GM21619 (cell line): ENCODE measurements at regions not wholly inside any gene's neighbourhood (a gene's known extent, or its start where the extent isn't known, plus 50 kb on each side); places are given as distances from the start of the nearest gene placed in this dataset.

ENCODE experiments used
- ATAC-seq: cut with Tn5 transposase; IDR thresholded peaks from one replicate; pipeline ENCODE4 v1.9.1; 2021; ENCODE audit not compliant: unreplicated experiment

DNA sequence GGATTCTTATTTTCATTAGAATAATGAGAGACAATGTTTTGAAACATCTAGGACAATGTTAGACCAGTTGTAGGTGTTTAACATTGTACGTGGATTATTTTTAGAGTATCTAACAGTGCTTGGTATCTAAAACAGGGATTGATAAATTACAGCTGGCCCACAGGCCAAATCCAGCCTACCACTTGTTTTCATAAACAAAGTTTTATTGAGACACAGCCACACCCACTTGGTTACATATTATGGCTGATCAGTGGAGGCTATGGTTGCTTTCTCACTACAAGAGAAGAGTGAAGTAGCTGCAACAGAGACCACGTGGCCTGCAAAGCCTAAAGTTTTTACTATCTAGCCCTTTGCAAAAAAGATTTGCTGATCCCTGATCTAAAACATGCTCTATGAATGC lies 223.1 kb upstream of the CTNNB1 start:
- no peak for ATAC-seq

DNA sequence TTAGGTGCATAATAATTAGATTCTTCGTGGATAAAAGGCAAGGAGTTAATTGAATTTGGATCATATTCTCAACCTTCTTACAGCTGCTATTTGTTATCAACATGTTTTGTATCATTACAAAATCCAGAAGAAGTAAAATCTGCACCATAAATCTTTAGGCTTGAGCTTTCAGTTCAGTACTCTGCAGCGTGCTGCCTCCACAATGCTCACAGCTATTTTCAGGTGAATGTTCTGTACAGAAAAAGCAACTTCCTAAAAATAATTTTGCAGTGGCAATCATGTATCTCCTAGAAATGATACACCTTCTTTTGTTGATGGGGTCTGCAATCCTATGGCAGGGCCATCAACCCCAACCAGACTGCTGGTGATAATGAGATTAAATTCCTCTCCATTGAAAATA lies 220.9 kb upstream of the CTNNB1 start:
- ATAC-seq = no peak

DNA sequence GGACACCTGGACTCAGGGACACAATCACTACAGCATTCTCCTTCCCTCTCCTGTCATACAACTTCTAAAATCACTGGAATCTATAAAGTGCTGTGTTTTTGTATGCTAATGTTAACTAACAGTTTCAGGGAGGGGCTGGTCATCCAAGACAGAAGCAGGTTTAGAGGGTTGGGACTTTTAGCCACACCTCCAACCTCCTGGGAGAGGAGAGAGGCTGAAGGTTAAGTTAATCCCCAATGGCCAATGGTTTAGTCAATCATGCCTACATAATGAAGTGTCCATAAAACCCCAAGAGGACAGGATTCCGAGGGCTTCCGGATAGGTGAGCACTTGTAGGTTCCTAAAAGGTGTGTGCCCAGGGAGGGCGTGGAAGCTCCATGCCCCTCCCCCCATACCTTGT lies 219.3 kb upstream of the CTNNB1 start:
- ATAC-seq = no peak

DNA sequence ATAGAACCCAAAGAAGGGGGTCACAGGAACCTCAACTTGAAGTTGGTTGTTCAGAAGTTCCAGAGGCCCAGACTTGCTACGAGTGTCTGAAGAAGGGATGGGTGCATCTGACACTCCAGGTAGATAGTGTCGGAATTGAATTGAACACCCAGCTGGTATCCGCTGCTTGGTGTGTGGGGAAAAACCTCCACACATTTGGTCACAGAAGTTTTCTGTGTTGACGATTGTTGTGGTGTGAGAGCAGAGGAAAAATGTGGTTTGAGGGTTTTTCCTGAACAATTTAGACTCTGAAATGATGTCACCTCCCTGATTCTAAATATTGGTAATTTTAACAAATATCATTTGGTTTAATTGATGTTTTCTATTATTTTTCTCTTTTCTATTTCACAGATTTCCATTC lies 218.8 kb upstream of the CTNNB1 start:
- ATAC-seq = peak; percentile 69

DNA sequence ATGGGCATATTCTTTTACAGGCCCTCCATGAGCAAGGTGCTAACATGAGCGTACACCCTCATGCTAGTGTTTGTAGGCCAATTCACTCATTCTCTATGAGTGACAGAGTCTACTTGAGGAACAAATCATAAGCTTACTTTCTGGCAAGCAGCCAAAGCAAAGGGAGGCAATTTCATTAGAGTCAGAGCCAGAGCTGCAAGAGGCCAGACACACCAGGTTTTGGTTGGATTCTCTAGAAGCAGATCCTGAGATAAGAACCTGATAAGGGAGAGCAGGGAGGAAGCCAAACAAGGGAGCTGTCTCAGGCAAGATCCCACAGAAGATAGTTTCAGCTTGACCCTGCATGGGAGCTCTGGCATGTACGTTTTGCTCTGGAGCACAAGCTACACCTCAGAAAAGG lies 214.1 kb upstream of the CTNNB1 start:
- no peak for ATAC-seq

DNA sequence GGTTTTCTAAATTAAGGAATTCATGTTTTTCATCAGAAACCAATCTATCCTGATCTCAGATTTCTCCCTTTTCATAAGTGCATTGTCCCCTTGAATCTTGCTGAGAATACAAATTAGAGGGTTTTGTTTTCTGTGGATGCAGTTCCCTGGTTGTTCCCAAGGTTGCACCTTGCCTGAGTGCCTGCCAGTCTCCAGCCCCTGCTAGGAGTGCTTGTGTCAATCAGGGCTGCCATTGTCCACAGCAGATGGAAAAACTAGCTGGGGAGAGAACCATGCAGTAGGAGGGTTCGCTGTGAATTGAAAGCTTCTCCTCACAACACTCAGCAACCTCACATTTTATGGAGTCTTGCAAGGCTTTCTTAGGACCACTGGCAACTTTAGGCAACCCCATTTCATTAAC lies 210.8 kb upstream of the CTNNB1 start:
- no peak for ATAC-seq

DNA sequence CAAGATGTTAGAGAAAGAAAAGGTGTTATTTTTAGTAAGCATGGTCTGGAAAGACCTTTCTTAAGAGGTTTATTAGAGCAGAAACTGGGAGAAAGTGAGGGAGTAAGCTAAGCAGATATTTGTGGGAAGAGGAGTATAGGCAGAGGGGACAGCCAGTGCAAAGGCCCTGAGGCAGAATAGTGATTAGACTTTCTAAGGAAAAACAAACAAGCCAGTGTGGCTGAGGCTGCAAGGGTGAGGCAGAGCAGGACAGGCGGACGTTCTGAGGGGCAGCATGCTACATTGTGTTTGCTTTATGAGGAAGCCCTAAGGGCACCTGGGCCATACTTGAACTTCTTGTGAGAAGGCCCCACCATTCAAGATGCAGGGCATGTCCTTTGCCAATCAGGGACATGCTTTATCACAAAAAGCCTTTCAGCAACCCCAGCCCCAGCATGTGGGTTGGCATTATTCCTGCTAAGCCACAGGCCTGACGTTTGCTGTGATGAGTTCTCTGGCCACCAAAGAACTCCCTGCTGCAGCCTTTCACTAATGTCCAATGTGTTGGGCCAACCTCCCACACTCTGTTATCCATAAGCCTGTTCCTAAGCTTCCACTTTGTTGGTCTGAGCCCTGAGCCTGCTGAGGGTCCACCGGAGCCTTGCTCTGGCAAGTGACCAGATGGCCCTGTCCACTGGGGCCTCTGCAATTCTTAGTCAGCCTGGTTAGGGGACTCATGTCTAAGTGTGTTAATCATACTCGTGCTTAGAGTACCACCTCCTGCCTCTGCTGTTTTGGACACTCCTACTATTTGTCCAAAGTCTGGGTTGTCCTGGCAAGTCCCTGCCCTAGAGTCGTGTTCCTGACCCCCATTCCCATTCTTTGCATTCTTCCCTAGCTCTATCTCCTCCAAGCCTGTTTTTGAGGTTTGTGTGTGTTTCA lies 209.9 kb upstream of the CTNNB1 start:
- ATAC-seq = no peak

DNA sequence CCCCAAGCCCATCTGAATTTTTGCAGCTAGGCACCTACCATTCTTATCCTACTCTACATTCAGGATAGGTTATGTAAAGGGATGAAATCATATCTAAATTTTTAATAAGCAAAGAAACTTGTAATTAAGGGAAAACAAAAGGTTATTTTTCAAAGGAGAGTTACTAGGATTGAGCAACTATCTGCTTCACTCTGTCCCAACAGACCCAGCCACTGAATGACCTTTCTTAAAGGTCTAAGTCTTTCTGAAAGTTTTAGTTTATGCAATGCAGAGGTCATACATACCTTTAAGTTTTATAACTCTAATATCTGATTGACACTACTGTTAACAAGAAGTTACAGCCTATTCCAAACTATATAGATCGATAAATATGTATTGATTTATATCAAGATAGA lies 209.2 kb upstream of the CTNNB1 start:
- ATAC-seq = no peak

DNA sequence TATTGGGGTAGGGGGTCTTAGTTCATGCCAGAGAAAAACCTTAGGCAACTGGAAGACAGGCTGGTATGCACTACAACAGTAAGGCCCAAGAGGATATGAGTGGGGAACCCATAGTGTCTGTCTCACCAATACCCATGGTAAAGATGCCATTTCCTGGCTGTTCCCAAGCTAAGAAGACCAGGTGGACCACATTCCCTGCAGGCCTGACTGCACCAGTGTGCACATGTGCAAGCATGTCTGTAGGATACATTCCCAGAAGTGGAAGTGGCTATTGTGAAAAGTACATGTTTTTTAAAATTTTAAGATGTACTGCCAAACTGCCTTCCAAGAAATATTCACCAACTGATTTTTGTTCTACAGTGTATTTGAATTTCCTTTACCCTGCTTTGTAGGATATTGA lies 207.3 kb upstream of the CTNNB1 start:
- no peak for ATAC-seq

DNA sequence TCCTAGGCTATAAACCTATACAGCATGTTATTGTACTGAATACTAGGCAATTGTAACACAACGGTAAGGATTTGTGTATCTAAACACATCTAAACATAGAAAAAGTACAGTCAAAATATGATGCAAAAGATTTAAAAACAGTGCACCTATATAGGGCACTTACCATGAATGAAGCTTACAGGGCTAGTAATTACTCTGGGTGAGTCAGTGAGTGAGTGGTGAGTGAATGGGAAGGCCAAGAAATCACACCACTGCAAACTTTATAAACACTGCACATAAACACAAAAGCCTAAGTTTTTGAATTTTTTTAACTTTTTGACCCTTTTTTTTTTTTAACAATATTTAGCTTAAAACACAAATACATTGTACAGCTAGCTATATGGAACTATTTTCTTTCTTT lies 204.7 kb upstream of the CTNNB1 start:
- ATAC-seq = no peak

DNA sequence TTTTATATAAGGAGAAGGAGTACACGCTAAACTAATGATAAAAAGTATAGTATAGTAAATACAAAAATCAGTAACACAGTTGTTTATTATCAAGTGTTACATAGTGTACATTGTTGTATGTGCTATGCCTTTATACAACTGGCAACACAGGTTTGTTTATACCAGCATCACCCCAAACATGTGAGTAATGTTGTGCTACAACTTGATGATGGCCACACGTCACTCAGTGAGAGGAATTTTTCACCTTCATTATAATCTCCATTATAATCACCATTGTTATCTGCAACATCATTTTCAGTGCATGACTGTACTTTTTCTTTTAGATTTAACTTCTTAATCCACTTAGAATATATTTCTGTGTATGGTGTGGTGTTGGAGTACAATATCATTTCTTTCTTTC lies 204.0 kb upstream of the CTNNB1 start:
- no peak for ATAC-seq

DNA sequence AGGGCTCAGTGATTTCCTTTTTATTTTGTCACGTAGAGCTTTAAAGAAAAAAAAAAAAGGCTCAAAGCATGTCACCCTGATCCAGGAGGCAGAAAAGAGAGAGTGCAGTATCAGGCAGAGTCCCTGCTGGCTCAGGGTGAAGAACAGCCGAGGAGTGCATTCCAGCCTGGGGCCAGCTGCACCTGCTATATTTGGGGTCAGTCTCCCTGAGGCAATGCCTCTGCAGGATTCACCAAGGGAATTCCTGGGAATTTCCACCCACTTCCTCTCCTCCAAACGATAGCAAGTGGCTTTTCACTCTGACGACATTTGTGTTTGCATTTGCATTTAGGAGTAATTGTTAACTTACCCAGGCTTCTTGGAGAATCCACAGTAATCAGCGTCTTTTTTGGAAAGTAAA lies 202.9 kb upstream of the CTNNB1 start:
- ATAC-seq = no peak

DNA sequence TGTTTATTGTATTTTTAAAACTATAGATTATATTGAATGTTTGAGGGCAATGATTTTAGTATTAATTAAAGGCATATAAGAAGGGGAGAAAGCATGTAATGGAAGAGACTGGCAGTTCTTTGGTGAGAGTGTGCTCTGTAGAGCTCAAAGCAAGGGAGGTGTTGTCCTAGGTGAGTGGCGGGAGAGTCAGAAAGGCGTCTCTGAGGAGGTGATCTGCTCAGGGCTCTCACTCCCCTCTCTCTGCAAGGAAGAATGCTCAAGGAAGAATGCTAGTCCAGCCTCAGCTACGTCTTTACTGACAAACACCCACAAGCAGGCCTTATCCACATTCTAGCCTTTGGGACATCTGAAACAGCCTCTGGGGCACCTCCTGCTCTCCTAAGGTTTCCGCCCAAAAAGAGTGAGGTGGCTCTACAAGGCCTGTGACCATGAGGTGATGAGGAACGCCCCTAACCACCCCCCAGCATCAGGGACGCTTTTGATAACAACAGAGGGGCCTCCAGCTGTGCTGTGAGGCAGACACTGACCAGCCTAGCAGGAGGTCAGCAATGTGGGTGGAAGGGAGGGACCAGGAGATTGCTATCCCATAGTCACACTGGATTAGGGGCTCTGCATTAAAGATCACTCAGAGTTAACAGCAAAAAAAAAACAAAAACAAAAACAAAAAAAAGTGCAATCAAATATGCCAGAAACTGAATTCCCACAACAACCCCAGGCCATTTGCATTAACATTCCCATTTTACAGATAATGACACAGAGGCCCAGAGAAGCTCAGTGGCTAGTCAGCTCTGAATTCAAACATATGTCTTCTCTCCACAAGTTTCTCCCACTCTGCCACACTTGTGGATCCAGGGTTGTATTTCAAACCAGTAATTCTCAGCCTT lies 202.2 kb upstream of the CTNNB1 start:
- ATAC-seq = no peak

DNA sequence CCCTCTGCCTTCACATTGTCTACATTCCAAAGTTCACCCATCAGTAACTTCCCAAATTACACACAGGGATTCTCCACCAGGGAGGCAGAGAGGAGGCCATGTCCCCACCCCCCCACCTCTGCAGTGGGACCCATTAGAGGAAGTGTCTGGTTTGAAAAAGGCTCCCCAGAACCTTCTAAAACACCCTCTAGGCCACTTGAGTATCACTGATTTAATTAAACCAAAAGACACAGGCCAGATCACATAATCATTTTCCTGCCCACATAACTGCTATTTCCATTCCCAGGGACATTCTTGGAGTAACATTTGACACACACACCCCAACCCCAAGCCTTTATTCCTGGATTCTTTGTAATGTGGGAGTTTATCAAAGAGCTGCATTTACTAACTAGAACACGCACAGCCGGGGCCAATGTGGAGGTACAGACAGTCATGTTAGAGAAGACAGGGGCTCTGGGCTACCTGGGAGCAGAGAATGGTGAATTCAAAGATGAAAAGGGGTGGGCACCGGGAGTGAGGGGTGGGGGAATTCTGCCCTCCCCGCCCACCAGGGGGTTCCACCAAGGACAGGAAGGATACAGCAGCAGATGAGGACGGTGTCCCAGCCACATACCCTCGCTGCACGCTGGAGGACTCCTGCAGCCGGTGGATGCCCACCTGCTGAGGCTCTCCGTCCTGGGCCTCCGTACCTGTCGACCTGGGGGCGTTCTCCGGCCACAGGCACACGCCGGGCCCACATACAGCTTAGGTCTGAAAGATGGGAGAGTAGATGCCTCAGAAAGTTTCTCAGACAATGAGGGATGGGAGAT lies 201.4 kb upstream of the CTNNB1 start:
- ATAC-seq = no peak

DNA sequence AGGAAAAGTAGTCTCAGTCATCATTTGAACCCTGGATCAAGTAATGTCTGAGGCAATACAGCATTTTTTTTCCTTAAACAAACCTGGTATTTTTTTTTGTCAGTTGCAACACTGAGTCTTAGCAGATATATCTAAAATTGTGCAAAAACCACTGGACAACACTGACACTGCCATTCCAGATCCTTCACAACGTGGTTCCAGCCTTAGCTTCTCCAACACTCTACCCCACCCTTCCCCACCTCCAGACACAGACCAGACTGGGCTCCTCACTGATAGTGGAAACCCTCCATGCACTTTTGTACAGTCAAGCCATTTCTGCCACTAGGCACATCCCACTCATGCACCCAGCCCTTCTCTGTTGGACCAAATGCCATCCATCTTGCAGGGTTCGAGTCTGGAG lies 199.6 kb upstream of the CTNNB1 start:
- ATAC-seq = no peak

DNA sequence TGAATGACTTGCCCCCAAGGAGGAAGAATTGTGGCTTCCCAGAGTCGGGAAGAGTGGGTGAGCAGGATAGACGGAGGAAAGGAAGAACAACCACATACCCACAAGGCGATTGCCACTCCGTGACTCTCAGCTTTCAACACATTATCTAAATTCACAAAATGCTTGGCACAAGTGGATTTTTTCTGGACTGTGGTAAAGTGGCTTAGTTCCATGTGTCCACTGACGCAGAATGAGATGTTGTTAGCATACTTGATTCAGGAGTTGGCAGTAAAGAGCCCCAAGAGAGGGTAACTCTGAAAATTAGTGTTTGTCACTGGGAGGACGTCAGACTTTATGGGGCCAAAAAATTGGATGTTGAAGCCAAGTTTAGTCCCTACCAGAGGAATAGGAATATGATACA lies 198.8 kb upstream of the CTNNB1 start:
- no peak for ATAC-seq

DNA sequence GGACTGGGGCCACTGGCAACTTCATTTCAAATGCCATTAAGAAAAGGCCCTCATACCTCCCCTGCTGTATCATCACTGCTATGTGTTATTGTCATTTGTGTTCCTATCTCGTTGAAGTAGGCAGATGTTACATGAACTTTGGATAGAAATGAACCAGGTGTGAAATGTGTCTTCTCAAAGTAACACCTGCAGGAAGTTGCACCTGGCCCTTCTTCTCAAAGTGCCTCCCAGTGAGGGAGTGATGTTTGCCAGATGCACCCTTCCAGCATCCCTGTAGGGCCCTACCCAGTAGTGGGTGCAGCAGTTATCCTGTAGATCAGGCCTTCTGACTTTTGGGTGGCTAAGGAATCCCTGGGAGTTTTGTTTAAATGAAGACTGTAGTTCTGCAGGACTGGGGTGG lies 197.7 kb upstream of the CTNNB1 start:
- no peak for ATAC-seq

DNA sequence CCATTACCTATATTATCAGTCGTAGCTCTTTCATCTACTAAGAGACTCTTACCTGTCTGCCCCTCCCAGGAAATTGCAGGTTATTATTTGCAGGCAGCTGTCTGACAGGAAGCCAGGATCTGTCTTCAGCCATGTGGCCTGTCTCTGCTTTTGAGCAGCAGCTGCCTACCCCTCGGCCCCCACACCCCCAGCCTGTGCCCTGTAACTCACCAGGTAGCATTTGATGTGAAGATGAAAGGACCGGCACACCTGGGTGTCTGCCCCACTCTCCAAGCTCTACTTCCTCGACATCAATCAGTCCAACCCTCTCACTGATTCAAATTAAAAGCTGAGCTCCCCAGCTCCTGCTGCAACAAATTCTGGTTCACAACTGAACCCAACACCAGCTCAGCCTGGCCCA lies 197.2 kb upstream of the CTNNB1 start:
- no peak for ATAC-seq

DNA sequence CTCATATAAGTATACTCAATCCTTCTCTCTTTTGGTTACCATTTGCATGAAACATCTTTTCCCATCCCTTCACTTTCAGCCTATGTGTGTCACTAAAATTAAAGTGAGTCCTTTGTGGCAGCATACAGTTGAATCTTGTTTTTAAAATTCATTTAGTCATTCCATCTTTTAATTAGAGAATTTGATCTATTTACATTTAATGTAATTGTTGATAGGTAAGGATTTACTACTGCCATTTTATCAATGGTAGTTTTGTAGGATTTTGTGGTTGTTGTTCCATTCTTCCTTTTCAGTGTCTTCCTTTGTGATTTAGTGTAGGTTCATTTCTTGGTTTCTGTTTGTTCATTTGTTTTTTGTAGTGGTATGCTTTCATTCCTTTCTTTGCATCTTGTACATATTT lies 191.9 kb upstream of the CTNNB1 start:
- no peak for ATAC-seq

DNA sequence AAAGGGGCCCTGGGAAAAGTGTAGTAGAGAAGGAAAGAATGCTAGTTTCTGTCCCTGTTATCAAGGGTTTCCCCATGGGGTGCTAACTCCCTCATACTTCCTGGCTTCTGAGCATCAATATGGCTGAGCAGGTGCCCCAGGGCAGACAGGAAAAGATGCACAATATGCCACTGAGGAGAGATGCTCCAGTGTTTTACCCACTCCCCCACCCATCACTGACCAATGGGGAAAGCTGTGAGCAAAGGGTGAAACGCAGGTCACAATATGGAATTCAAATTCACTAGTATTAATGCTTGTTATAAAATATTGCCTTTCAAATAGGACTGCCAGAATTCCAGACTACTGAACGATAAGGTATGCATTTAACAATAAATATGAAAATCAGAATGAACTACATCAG lies 187.5 kb upstream of the CTNNB1 start:
- no peak for ATAC-seq

DNA sequence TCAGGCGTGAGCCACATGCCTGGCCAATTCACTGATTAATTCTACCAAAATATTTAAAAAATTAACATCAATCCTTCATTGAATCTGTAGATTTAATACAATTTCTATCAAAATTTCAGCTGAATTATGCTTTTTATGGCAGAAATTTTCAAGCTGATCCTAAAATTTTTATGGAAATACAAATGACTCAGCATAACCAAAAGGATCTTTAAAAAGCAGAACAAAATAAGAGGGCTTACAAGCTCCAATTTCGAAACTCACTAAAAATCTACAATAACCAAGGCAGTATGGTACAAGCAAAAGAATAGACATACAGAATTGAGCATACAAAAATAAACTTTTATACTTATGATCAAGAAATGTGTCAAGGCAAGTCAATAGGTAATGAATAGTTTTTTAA lies 180.4 kb upstream of the CTNNB1 start:
- ATAC-seq = no peak
